GM19397 (cell line): ENCODE measurements at regions not wholly inside any gene's neighbourhood (a gene's known extent, or its start where the extent isn't known, plus 50 kb on each side); places are given as distances from the start of the nearest gene placed in this dataset.
"Not testable (repeated sequence)": the region's sequence is repeated elsewhere in the genome, so short reads cannot be mapped to it uniquely, and the experiment has no call there.

ENCODE experiments used
- ATAC-seq: cut with Tn5 transposase; IDR thresholded peaks from one replicate; pipeline ENCODE4 v1.9.1; 2021; ENCODE audit warnings: mild to moderate bottlenecking, moderate library complexity; ENCODE audit not compliant: unreplicated experiment

- no peak for ATAC-seq
Measured at GRCh38 chr1:102181341-102181740, 184.6 kb upstream of the OLFM3 start.

- no peak for ATAC-seq
Measured at GRCh38 chr1:102178480-102178879, 181.8 kb upstream of the OLFM3 start.

GRCh38 chr1:102174259-102174863 lies 177.6 kb upstream of the OLFM3 start:
- peak; percentile 83 for ATAC-seq

- ATAC-seq: no peak
Measured at GRCh38 chr1:102172200-102172599, 175.5 kb upstream of the OLFM3 start.

GRCh38 chr1:102163799-102164198 lies 167.1 kb upstream of the OLFM3 start:
- no peak for ATAC-seq

- ATAC-seq: no peak
Measured at GRCh38 chr1:102151242-102151641, 154.5 kb upstream of the OLFM3 start.

GRCh38 chr1:102120910-102121309 lies 124.2 kb upstream of the OLFM3 start:
- no peak for ATAC-seq

GRCh38 chr1:102118150-102118549 lies 121.4 kb upstream of the OLFM3 start:
- no peak for ATAC-seq

- ATAC-seq: no peak
Measured at GRCh38 chr1:102110586-102110985, 113.9 kb upstream of the OLFM3 start.

- ATAC-seq: not testable (repeated sequence)
Measured at GRCh38 chr1:102109493-102109892, 112.8 kb upstream of the OLFM3 start.

- ATAC-seq: no peak
Measured at GRCh38 chr1:102107441-102107840, 110.7 kb upstream of the OLFM3 start.

GRCh38 chr1:102105931-102106550 lies 109.3 kb upstream of the OLFM3 start:
- ATAC-seq: no peak

GRCh38 chr1:102103646-102104045 lies 106.9 kb upstream of the OLFM3 start:
- ATAC-seq: no peak

- ATAC-seq: no peak
Measured at GRCh38 chr1:102102276-102102780, 105.6 kb upstream of the OLFM3 start.

- ATAC-seq: no peak
Measured at GRCh38 chr1:102100666-102101065, 103.9 kb upstream of the OLFM3 start.

GRCh38 chr1:102099916-102100315 lies 103.2 kb upstream of the OLFM3 start:
- no peak for ATAC-seq

- no peak for ATAC-seq
Measured at GRCh38 chr1:102098536-102098935, 101.8 kb upstream of the OLFM3 start.

- ATAC-seq: no peak
Measured at GRCh38 chr1:102098081-102098480, 101.4 kb upstream of the OLFM3 start.

- ATAC-seq: no peak
Measured at GRCh38 chr1:102097451-102097850, 100.7 kb upstream of the OLFM3 start.

GRCh38 chr1:102096162-102096561 lies 99.4 kb upstream of the OLFM3 start:
- ATAC-seq: no peak

GRCh38 chr1:102089791-102090190 lies 93.1 kb upstream of the OLFM3 start:
- no peak for ATAC-seq

GRCh38 chr1:102085896-102086295 lies 89.2 kb upstream of the OLFM3 start:
- ATAC-seq: no peak
